Endothelial cell of umbilical vein (primary cell): ENCODE measurements at regions not wholly inside any gene's neighbourhood (a gene's known extent, or its start where the extent isn't known, plus 50 kb on each side); places are given as distances from the start of the nearest gene placed in this dataset.

Experiments
- BruUV-seq: library from RNA; stranded (reverse); fragments of 400-500 nt; replicated peaks from 2 replicates; lab custom pipeline; 2021; lab: Mats Ljungman, UMichigan
- CTCF ChIA-PET: fragments of 300-600, 350-600 bp; sonication (Branson Sonifier 250); formaldehyde crosslinking; loops from one replicate; lab custom pipeline; 2021; ENCODE audit warnings: antibody characterized with exemption, inconsistent platforms; lab: Charles Lee
- POLR2A ChIA-PET: fragments of 300-600, 350-600 bp; sonication (Branson Sonifier 250); formaldehyde crosslinking; loops from one replicate; lab custom pipeline; 2021; ENCODE audit warnings: antibody characterized with exemption, inconsistent platforms; lab: Charles Lee
- DNase-seq: peaks from one replicate; pipeline ENCODE4 v3.0.0-alpha.2; 2011; ENCODE audit warnings: low read depth, low spot score
- FAIRE-seq: peaks from 2 replicates; lab custom pipeline; 2011; peaks lifted over from hg19 to GRCh38; lab: Jason Lieb, UNC
- H2AFZ ChIP-seq: 2 replicates; pipeline ENCODE4 v1.6.0; 2012; ENCODE audit warnings: low read depth, low read length, control low read depth, inconsistent platforms
- H3K27ac ChIP-seq: 2 replicates; pipeline ENCODE4 v1.5.1; 2011; ENCODE audit warnings: low read depth, mild to moderate bottlenecking, control low read depth, low read length, moderate library complexity; ENCODE audit not compliant: insufficient read depth
- H3K27me3 ChIP-seq, 2 experiments: 2 replicates each; pipeline versions ENCODE4 v1.6.0 to v1.6.1; 2011; ENCODE audit warnings: low read length in 2 of 2, mixed read lengths in 1 of 2; ENCODE audit not compliant: control insufficient read depth in 2 of 2, insufficient read depth in 2 of 2
- H3K36me3 ChIP-seq, 2 experiments: 2 replicates in 1 of 2; 3 replicates in 1 of 2; pipeline ENCODE4 v1.5.1; 2011; ENCODE audit warnings: low read length in 2 of 2, mild to moderate bottlenecking in 1 of 2, moderate library complexity in 1 of 2; ENCODE audit not compliant: control insufficient read depth in 2 of 2, insufficient read depth in 2 of 2; ENCODE audit errors: extremely low read depth in 1 of 2
- H3K4me1 ChIP-seq: 3 replicates; pipeline ENCODE4 v1.5.1; 2011; ENCODE audit warnings: mild to moderate bottlenecking, low read length; ENCODE audit not compliant: control insufficient read depth, insufficient read depth; ENCODE audit errors: extremely low read depth
- H3K4me2 ChIP-seq: 2 replicates; pipeline ENCODE4 v1.6.1; 2011; ENCODE audit warnings: low read length, control low read depth, mixed read lengths; ENCODE audit not compliant: insufficient read depth
- H3K4me3 ChIP-seq, 3 experiments: fragments of 200-600 bp in 1 of 3; sonication (generic), shearing (Covaris generic) in 1 of 3; replicated peaks in 1 of 3; 2 replicates each; pipeline ENCODE4 v1.5.1; 2011 to 2016; ENCODE audit warnings: control low read depth in 3 of 3, low read length in 3 of 3, mild to moderate bottlenecking in 2 of 3, inconsistent platforms in 1 of 3, low read depth in 1 of 3, moderate library complexity in 1 of 3; ENCODE audit not compliant: insufficient read depth in 1 of 3
- H3K79me2 ChIP-seq: 2 replicates; pipeline ENCODE4 v1.6.0; 2012; ENCODE audit warnings: low read length, inconsistent platforms; ENCODE audit not compliant: control insufficient read depth, insufficient read depth
- H3K9ac ChIP-seq: replicated peaks from 2 replicates; pipeline ENCODE3; 2011; ENCODE audit warnings: low read length, control low read depth; ENCODE audit not compliant: insufficient read depth; ENCODE audit errors: extremely low read depth
- H3K9me1 ChIP-seq: replicated peaks from 3 replicates; pipeline ENCODE4 v1.6.0; 2011; ENCODE audit warnings: mild to moderate bottlenecking, low read length; ENCODE audit not compliant: control insufficient read depth, insufficient read depth; ENCODE audit errors: extremely low read depth
- H3K9me3 ChIP-seq: replicated peaks from 2 replicates; pipeline ENCODE4 v1.5.1; 2012; ENCODE audit warnings: low read length, inconsistent platforms; ENCODE audit not compliant: control insufficient read depth, insufficient read depth
- H4K20me1 ChIP-seq: replicated peaks from 2 replicates; pipeline ENCODE3; 2011; ENCODE audit warnings: mild to moderate bottlenecking, low read length; ENCODE audit not compliant: control insufficient read depth, insufficient read depth; ENCODE audit errors: extremely low read depth
- EZH2 ChIP-seq: IDR thresholded peaks from 2 replicates; pipeline ENCODE4 v1.6.1; 2012; ENCODE audit warnings: borderline replicate concordance, low read depth, mild to moderate bottlenecking, moderate library complexity, low read length, inconsistent platforms; ENCODE audit not compliant: severe bottlenecking
- FOS ChIP-seq: IDR thresholded peaks from 2 replicates; pipeline ENCODE4 v1.6.1; 2011; ENCODE audit warnings: mild to moderate bottlenecking, low read length, moderate library complexity, borderline replicate concordance; ENCODE audit not compliant: insufficient read depth
- GATA2 ChIP-seq: IDR thresholded peaks from 2 replicates; pipeline ENCODE4 v1.7.0; 2011; ENCODE audit warnings: low read depth, mild to moderate bottlenecking, moderate library complexity, mixed read lengths, low read length; ENCODE audit not compliant: insufficient read length, insufficient read depth
- JUN ChIP-seq: IDR thresholded peaks from 2 replicates; pipeline ENCODE4 v1.6.1; 2011; ENCODE audit warnings: borderline replicate concordance, low read depth; ENCODE audit not compliant: insufficient read length, insufficient read depth
- MYC ChIP-seq: IDR thresholded peaks from one replicate; pipeline ENCODE4 v1.6.1; 2011; ENCODE audit warnings: mild to moderate bottlenecking, low read depth, low read length
- POLR2A ChIP-seq: IDR thresholded peaks from 2 replicates; pipeline ENCODE4 v1.6.1; 2012; ENCODE audit warnings: low read depth, mild to moderate bottlenecking, control low read depth, low read length
- POLR2AphosphoS5 ChIP-seq: IDR thresholded peaks from 2 replicates; pipeline ENCODE4 v1.6.1; 2012; ENCODE audit warnings: low read depth, mild to moderate bottlenecking, control low read depth, low read length, moderate library complexity; ENCODE audit not compliant: insufficient read depth
- dilution Hi-C: fragments of 300-500 bp; cut with MboI; formaldehyde crosslinking; loops from one replicate; pipeline ENCODE4 v1.15.0; 2019; ENCODE audit warnings: low sequenced_read_pairs; ENCODE audit not compliant: extremely low pct_ligation_motif_present
- intact Hi-C: fragments of 100-400 bp; cut with micrococcal nuclease; formaldehyde crosslinking; loops from one replicate; pipeline ENCODE4 v1.10.0; 2022
- TF ChIP-seq, protein P1 (sequence below): IDR thresholded peaks from 2 replicates; pipeline ENCODE4 v1.6.1; 2011; ENCODE audit not compliant: insufficient read depth, insufficient read length
- TF ChIP-seq, protein P2 (sequence below), 2 donors: IDR thresholded peaks; 1 replicate in 1 of 2; 2 replicates in 1 of 2; pipeline ENCODE4 v1.5.1; 2011; ENCODE audit warnings: low read length in 2 of 2, mild to moderate bottlenecking in 2 of 2, moderate library complexity in 2 of 2, control low read depth in 1 of 2, inconsistent platforms in 1 of 2, low read depth in 1 of 2; ENCODE audit not compliant: insufficient read depth in 1 of 2; ENCODE audit errors: extremely low read depth in 1 of 2

DNA sequence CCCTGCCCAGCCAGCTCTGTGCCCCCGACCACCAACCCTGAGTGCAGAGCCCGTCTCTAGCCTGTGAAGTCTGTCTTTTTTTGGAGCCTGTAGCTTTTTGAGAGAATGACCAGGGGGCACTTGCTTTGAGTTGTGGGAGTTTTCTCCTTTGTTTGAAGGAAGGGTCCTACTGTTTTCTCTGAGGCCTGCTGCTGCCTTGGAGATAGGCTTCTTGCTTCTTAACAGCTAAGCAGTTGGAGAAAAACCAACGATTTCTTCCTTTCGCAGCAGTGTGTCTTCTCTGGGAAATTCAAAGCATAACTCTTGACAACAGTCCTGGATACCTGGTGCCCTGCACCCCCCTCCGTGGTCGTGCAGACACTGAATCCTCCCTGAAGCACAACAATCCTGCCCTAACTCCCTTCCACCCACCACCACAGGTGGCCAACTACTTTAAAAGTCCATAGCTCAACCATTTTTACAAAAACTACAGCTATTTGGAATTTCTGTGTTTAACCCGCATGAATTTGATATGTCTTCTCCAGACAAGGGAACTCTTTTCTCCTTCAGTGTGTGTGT is 61.0 kb downstream of the FAM50B start:
- Histone ChIP-seq H3K9me3 (no peaks in the 10 kb centered on the region), H3K27me3 (no peaks in the 10 kb centered on the region), H3K4me1 (peaks cover 74% of the 10 kb centered on the region), H2AFZ (no peak overlapping the region), H3K9ac (peak overlapping the region; percentile 98), H3K27ac (peak overlapping the region; percentile 98), H3K79me2 (peaks cover 59% of the 10 kb centered on the region), H3K4me2 (peak overlapping the region; percentile 99), H3K36me3 (no peaks in the 10 kb centered on the region), H4K20me1 (no peaks in the 10 kb centered on the region), H3K9me1 (no peaks in the 10 kb centered on the region), H3K4me3 (peak overlapping the region in 2 of 3 experiments; percentile 61 to 89)
- FAIRE-seq (no peak), DNase-seq (no peak)
- intact Hi-C loops = loop anchor here (5.0 kb wide), 1 partner anchor 628 kb away; no protein-coding TSS in a partner anchor
- dilution Hi-C loops = no loop called here
- TF ChIP-seq POLR2A = no peak
- TF ChIP-seq JUN = no peak
- no peak for TF ChIP-seq EZH2
- TF ChIP-seq MYC = no peak
- TF ChIP-seq POLR2AphosphoS5 = no peak
- no peak for TF ChIP-seq GATA2
- TF ChIP-seq, protein P1, sequence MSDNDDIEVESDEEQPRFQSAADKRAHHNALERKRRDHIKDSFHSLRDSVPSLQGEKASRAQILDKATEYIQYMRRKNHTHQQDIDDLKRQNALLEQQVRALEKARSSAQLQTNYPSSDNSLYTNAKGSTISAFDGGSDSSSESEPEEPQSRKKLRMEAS = no peak
- no peak for TF ChIP-seq FOS
- TF ChIP-seq, protein P2, sequence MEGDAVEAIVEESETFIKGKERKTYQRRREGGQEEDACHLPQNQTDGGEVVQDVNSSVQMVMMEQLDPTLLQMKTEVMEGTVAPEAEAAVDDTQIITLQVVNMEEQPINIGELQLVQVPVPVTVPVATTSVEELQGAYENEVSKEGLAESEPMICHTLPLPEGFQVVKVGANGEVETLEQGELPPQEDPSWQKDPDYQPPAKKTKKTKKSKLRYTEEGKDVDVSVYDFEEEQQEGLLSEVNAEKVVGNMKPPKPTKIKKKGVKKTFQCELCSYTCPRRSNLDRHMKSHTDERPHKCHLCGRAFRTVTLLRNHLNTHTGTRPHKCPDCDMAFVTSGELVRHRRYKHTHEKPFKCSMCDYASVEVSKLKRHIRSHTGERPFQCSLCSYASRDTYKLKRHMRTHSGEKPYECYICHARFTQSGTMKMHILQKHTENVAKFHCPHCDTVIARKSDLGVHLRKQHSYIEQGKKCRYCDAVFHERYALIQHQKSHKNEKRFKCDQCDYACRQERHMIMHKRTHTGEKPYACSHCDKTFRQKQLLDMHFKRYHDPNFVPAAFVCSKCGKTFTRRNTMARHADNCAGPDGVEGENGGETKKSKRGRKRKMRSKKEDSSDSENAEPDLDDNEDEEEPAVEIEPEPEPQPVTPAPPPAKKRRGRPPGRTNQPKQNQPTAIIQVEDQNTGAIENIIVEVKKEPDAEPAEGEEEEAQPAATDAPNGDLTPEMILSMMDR (IDR thresholded peaks at IDR 0.05; ENCODE audit: extremely low read depth in 1 of 2, insufficient read depth in 1 of 2, low read depth in 1 of 2, low read length in 2 of 2) = no peak
- BruUV-seq = no TSS peak
- CTCF ChIA-PET = interaction anchor here (0.8 to 7.2 kb wide), 9 partner anchors 22 to 630 kb away, joined by 3 to 81 read pairs (median 5); partner anchors contain the start of gene FAM50B
- POLR2A ChIA-PET = no interaction called here
